NCI-H748 treated with DMSO at 0.1 percent for 48 hours (cell line): ENCODE measurements at regions not wholly inside any gene's neighbourhood (a gene's known extent, or its start where the extent isn't known, plus 50 kb on each side); places are given as distances from the start of the nearest gene placed in this dataset.
"Not testable (repeated sequence)": the region's sequence is repeated elsewhere in the genome, so short reads cannot be mapped to it uniquely, and the experiment has no call there.

Experiments used
- DNase-seq: peaks from one replicate; lab custom pipeline; 2025; lab: John Stamatoyannopoulos, UW

DNA sequence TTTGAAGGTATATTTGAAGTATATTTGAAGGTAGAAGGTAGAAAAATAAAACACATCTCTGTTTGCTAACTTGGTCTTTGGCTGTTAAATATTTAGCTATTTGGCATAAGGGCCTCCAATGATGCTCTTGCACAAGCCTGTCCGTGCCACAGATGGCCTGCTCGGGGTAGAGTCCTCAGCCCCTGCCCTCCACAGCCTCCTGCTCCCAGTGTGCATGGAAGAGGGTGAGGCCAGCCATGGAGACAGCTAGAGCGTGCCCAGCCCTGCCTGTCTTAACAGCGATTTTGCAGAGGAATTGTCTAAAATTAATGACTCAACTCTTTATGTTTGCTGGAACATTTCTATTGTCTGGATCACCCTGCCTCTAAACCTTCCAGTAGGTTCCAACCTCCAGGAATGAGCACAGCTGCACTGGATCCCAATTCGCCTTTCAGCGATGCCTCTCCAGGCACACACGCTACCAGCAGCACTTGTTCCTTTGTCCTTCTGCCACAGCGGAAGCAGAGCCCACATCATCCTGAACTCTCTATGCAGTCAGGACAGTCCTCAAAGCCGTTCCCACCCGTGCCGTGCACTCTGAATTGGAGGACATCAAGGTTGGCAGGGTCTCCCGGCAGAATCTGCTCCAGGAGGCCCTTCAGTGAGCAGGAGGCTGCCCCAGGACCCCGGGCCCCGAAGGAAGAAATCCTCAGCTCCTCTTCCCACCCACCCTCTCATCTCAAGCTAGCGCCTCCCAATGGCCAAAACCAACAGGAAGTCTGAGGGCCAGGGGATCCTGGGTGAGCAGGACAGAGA is 254.0 kb upstream of the IRX1 start:
- no peak for DNase-seq

DNA sequence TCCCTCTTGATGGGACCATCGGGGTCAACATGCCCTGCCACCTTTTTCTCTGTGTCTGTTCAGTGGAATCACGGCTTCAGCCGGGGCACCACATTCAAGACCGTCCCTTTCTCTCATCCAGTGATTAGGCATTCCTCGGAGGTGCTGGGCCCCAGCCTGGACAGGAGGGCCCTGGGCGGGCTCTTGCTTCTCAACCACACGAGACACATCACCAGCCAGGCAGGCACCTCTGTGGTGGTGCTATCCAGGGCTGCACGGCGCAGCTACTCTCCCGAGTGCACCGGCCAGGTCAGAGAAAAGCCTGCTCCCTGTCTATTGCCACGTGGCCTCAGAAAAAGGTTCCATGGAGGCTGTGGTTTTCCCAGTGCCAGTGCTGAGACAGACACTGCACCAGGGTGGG is 255.2 kb upstream of the IRX1 start:
- no peak for DNase-seq

DNA sequence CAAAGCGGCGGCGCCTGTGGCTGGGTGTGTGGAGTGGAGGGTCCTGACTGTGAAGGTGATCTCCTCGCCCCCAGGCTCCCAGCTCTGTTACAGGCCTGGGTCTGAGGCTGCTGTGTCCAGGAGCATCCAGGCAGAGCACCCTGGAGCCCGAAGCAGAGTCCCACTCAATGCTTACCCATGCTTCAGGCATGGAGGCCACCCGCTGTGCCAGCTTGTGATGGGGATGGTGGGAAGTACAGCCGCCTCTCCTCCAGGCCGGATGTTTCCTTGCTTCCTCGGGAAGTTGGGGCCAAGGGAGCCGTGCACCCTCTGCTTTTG is 255.9 kb upstream of the IRX1 start:
- no peak for DNase-seq

DNA sequence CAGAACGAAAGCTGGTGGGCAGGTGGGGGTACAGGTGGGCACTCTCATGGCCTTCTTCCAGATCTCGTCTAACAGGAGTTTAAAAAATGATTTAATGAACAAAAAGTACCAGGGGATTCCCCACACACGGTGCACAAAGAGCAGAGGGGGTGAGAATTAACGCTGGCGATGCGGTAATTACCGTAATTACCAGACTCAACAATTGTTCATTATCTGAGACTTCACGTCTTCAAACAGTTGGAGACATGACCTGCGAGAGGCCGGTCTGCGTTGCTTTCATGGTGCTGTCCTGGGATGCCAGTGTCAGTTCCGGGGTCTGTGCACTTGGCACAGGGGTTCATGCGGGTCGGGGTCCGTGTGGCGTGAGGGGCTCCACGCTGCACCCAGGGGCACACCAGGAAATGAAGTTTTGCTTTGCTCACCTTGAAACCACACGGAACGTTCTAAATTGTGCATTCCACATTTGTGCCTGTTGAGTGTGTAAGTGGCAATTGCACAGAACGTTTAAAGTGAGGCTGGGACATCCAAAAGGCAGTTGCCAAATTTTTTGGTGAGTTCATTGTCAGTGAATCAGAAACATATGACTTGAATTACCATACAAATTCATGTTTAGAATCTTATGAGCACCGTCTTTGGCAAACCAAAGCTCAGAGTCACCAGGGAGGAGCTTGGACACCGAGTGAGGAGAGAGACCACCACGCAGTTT is 256.4 kb upstream of the IRX1 start:
- DNase-seq: peak; percentile 57

DNA sequence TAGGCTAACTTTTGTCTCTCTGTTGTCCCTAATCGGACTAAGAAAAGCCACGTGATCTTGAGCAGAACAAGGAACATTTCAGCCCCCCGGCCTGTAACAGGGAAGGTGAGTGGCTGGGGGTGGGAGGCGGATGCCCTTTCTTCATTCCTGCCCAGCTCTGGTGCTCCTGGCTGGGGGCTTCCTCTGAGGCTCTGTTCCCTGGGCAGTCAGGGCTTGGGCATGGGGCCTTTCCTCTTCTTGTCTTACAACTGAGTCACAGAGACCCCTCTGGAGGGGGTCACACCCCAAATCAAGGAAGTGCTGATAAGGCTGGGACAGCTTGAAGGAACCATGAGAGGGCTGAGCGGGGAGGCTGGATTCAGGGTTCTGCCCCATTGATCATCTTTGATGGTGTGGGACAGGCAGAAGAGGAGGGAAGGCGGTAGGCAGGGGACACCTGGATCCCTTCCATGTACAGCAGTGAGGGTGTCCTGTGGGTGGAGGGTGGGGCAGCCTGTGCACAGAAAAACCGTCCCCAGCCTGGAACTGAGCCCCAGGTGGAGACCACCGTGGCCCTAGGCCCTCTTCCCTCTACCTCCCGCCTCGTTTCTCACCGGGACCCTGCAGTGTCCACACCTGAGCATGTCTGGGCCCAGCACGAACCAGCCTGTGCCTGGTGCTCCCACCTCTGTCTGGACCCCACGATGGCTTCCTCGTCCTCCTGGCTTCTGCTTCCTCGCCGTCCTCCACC is 257.7 kb upstream of the IRX1 start:
- DNase-seq: no peak

DNA sequence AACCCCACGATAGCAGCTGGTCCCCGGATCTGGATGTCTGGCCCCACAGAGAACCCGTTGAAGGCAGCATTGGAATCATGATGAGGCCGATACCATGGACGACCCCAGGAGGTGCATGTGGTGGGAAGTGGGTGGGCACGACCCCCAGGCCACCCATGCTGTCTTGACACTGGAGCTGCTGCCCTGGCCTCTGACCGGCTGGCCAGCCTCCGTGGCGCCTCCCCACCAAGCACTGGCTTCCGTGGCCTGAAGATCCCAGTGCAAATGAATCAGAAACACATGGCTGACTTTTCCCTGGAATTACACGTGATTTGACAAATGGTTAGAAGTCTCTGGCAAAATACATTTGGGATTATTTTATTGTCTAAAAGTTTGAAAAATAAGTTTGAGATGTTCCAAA is 259.0 kb upstream of the IRX1 start:
- DNase-seq: no peak

DNA sequence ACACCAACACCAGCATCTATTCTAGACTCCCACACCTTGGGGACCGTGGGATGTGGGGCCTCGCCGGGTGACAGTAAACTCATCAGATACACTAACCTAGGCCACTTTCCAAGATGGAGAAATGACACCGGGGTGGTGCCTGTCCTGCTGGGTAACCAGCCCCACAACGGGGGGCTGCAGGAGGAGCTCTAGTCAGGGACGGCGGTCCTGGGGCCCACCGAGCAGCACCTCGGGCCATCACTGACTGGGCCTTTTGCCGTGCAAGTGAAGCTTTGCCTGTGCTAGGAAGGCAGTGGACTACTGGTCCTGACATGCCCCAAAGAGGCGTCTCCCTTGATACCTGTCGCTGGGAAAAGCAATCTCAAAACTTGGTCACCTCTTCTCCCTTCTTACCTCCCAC is 260.3 kb upstream of the IRX1 start:
- no peak for DNase-seq

DNA sequence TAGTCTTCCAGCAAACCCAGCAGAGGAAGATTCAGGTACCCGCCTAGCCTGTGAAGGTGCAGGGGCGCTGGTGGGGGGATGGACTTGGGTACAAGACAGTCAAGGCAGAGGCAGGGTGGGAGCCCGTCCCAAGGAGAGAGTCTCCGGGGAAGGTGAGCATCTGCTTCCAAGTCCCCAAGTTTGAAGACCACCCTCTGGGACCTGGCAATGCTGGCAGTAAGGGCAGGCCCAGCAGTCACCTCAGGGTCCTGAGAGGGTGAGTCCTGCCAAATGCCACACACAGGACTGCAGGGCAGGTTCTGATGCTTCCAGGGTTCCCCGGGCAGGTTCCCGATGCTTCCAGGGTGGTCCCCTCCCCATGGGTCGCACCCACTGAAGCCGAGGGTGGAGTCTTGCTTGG is 261.8 kb upstream of the IRX1 start:
- no peak for DNase-seq

DNA sequence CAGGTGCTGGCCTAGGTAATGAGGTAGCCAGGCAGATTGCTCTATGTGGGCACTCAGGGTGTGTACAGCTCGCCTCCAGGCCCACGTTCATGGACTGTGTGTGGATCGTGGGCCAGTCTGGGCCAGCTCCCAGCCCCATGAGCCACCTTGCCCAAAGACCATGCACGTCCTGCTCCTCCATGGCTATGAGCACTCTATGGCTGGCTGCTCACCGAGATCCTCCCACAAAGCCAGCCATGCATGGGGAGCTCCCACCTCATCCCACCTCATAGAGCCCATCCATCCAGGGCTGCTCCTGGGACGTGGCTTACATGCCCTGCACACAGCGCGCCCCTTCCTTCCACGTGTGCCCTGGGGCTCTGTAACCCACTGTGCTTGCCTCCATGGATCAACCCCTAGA is 262.5 kb upstream of the IRX1 start:
- DNase-seq: no peak

DNA sequence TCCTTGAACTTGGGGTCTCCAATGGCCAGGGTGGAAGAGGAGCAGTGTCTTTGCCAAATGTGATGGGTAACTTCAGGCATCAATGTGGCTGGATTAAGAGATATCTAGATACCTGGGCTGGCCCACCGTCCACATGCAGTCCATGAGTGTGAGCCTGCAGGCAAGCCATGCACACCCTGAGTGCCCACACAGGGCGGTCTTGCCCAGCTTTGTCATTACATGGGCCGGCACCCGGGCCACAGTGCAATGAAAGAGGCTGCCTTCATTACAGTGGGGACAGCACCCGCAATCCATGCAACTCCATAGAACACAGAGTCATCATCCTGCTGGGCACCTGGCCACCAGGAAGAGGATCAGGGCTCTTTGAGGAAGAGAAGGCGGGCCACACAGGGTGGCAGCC is 263.8 kb upstream of the IRX1 start:
- no peak for DNase-seq

DNA sequence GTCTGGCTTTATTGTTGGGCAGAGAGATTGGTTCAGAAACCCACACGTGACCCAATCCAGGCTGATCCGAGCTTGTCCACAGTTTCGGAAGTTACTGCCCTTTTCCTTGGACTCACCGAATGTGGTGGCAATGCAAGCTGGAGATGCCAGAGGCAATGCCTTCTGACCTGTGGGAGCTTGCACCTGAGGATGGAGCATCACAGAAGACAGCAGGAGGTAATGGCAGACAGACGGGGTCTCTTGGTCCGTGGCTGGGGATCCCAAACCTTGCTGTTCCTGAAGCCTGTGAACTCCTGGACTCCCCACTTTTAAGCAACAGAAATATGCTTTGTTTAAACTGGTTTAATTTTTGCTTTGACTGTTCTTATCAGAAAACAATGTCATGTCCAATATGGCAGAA is 265.2 kb upstream of the IRX1 start:
- no peak for DNase-seq

DNA sequence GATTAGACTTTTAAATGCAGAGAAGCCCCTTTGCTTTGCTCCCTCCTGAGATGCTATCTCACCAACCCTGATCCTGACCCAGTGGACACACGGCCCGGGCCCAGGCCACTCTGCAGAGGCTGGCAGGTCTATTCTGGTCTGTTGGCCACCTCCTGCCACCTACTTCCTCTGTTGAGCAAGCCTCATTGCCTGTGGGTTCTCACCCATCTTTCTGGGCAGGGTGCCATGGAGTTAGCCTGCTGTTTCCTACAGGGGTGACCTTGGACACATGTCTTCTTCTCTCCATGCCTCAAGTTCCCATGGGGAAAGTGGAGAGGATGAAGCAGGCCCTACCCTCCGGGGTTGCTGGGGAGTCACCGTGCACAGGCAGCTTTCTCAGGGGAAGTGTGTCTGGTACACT is 266.2 kb upstream of the IRX1 start:
- DNase-seq: no peak

DNA sequence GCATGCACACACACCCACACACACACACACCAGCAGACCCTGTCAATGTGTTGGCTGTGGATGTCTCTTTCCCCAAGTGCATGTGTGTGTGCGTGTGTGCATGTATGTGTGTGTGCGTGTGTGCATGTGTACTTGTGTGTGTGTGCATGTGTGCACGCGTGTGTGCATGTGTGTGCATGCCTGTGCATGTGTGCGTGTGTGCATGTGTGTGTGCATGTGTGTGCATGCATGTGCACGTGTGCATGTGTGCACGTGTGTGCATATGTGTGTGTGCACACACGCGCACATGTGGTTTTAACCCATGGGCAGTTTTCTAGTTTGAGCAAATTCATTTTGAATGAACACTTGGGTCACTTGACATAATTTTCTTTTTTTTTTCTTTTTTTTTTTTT is 268.8 kb upstream of the IRX1 start:
- no peak for DNase-seq

DNA sequence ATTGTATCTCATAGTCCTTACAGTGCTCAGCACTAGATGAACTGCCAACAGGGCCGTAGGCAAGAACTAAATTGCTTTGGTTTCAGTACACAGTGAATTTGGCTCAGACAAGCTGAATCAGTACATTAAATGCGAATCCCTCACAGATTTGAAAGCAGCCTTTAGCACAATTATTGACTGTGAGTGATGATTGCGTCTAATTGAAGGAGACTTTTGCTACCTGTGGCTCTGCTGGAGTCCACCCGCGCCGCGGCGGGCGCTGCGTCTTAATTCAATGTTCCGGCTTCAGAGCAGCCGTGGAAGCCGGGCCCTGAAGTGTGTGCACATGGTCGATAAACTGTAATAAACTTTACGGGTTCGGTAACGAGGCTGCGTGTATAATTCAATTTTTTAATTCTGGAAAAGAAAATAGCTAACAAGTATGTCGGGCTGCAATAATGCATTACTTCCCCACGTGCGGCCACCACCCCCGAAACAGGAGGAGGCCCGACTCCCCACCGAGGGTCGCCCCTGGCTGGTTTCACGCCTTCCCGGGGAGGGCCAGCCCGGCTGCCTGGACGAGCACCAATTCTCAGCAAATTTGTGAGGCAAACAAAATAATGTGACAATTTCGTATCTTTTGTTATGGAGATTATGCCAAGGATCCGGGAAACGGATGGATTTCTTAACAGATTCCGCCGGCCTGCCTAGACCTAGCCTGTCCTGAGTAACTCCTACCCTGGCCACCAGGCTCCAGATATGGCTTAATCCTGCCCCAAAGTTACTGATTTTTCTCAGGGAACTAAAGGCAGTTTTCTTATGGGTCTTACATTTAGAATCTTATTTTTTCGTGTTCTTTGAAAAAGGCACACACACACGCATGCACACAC is 269.4 kb upstream of the IRX1 start:
- DNase-seq: peak; percentile 70

DNA sequence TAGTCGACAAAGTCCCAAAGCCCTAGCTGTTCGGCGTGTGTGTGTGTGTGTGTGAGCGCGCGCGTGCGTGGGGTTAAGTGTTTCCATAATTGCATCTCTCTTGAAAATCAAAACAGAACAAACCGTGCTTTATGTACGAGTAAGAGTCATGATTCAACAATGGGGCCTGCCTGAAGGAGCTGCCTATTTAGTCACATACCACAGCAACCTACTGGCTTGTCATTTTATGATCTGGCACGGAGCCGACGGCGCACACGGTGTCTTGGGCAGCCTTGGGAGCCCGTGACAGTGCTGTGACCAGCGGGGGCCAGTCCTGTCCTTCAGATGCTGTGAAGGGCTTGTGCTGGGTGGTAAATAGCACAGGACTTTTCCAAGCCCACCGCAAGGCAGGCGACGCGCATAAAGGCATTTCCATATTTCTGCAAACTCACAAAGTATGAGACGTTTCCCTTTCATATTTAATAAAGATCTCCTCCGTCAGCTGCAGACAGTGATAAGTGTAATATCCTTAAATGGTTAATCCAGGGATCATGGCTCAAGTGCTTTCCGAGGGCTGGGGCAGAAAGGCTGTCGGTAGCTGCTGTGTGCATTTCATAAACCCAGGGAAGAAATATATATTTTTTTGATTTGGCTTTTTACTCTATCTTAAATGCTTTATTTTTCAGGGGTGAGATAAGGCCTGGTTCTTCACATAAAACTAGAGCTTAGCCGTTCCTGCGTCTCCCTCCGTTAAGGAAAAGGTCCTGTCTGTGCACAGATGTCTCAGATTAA is 270.2 kb upstream of the IRX1 start:
- DNase-seq: peak; percentile 96

DNA sequence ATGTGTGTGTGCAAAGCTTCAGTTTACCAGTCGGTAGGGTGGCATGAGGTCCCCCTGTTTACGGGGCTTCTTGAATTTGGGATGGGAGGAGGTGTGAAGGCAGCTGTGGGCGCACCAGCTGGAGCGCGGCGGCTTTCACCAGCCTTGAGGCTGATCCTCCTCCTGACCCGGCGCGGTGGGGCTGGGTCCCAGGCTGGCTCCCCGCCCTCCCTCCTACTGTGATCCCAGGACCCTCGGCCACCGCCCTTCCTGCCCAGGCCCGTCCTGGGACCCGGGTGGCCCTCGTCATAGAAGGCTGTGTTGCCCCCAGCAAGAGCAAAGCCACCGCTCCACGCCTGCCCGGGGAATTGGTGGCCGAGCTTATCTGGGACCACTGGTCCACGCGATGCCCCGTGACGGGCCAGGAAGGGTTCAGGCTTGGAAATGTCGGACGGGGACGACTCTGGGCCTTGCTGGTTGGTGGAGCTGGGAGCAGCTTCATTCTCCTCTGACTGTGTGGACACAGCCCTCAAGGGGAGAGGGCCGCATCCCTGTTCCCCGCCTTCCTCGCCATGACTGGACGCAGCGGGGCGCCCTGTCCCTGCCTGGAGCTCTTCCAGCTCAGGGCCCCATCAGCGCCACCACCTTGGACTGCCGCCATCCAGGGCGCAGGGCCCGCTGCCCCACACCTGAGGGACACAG is 271.1 kb upstream of the IRX1 start:
- DNase-seq: no peak

DNA sequence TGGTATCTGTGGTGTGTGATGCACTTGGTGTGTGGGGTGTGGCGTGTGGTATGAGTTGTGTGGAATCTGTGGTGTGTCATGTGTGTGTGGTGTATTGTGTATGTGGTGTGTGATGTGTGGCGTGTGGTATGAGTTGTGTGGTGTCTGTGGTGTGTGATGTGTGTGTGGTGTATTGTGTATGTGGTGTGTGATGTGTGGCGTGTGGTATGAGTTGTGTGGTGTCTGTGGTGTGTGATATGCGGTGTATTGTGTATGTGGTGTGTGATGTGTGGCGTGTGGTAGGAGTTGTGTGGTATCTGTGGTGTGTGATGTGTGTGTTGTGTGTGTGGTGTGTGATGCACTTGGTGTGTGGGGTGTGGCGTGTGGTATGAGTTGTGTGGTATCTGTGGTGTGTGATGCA is 271.7 kb upstream of the IRX1 start:
- not testable (repeated sequence) for DNase-seq

DNA sequence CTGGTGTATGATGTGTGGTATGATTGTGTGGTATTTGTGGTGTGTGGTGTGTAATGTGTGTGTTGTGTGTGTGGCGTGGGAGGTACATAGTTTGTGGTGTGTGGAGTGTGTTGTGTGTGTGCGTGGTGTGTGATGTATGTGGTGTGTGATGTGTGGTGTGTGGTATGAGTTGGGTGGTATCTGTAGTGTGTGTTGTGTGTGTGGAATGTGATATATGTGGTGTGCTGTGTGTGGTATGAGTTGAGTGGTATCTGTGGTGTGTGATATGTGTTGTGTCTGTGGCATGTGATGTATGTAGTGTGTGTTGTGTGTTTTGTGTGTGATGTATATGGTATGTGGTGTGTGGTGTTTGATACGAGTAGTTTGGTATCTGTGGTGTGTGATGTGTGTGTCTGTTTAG is 272.5 kb upstream of the IRX1 start:
- DNase-seq: no peak

DNA sequence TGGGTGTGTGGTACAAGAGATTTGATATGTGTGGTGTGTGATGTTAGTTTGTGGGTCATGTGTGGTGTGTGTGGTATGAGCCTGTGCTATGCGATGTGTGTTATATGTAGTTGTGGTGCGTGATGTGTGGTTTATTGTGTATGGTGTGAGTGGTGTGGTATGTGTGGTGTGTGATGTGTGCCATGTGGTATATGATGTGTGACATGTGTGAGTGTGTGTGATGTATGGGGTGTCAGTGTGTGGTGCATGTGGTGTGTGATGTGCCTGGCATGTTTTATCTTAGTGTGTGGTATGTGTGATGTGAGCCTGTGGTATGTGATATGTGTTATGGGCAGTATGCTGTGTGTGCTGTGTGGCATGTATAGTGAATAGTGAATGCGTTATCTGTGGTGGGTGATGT is 273.0 kb upstream of the IRX1 start:
- no peak for DNase-seq

DNA sequence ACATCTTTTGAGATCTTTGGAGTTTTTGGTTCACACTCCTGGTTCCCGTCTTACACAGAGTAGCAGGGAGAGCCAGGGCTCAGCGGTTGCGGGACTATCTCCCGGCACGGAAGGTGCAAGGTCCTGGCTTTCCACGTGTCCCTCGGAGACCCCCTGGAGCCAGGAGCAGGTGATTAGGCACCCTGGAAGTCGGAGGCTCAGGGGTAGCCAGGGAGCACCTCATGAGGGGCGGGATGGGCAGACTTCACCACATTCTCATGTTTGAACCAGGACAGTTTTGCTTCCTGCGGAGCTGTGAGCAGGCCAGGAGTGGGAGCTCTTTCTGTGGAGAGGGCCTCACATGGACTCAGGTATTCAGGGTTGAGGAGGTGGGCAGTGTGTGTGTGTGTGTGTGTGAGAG is 273.7 kb upstream of the IRX1 start:
- DNase-seq: no peak
